Endothelial cell of umbilical vein (primary cell): ENCODE measurements at regions not wholly inside any gene's neighbourhood (a gene's known extent, or its start where the extent isn't known, plus 50 kb on each side); places are given as distances from the start of the nearest gene placed in this dataset.

Experiments used
- CTCF ChIP-seq, 2 donors: IDR thresholded peaks; 1 replicate in 1 of 2; 2 replicates in 1 of 2; pipeline ENCODE4 v1.5.1; 2011; ENCODE audit warnings: low read length in 2 of 2, mild to moderate bottlenecking in 2 of 2, moderate library complexity in 2 of 2, control low read depth in 1 of 2, inconsistent platforms in 1 of 2, low read depth in 1 of 2; ENCODE audit not compliant: insufficient read depth in 1 of 2; ENCODE audit errors: extremely low read depth in 1 of 2
- EZH2 ChIP-seq: IDR thresholded peaks from 2 replicates; pipeline ENCODE4 v1.6.1; 2012; ENCODE audit warnings: borderline replicate concordance, low read depth, mild to moderate bottlenecking, moderate library complexity, low read length, inconsistent platforms; ENCODE audit not compliant: severe bottlenecking
- FOS ChIP-seq: IDR thresholded peaks from 2 replicates; pipeline ENCODE4 v1.6.1; 2011; ENCODE audit warnings: mild to moderate bottlenecking, low read length, moderate library complexity, borderline replicate concordance; ENCODE audit not compliant: insufficient read depth
- JUN ChIP-seq: IDR thresholded peaks from 2 replicates; pipeline ENCODE4 v1.6.1; 2011; ENCODE audit warnings: borderline replicate concordance, low read depth; ENCODE audit not compliant: insufficient read length, insufficient read depth
- MYC ChIP-seq: IDR thresholded peaks from one replicate; pipeline ENCODE4 v1.6.1; 2011; ENCODE audit warnings: mild to moderate bottlenecking, low read depth, low read length
- POLR2A ChIP-seq: IDR thresholded peaks from 2 replicates; pipeline ENCODE4 v1.6.1; 2012; ENCODE audit warnings: low read depth, mild to moderate bottlenecking, control low read depth, low read length
- POLR2AphosphoS5 ChIP-seq: IDR thresholded peaks from 2 replicates; pipeline ENCODE4 v1.6.1; 2012; ENCODE audit warnings: low read depth, mild to moderate bottlenecking, control low read depth, low read length, moderate library complexity; ENCODE audit not compliant: insufficient read depth
- TF ChIP-seq, protein P1 (sequence below): IDR thresholded peaks from 2 replicates; pipeline ENCODE4 v1.6.1; 2011; ENCODE audit not compliant: insufficient read depth, insufficient read length

GRCh38 chr2:6231166-6231565 is 539.0 kb downstream of the SOX11 start:
- no peak for TF ChIP-seq CTCF (IDR thresholded peaks at IDR 0.05; ENCODE audit: extremely low read depth in 1 of 2, insufficient read depth in 1 of 2, low read depth in 1 of 2, low read length in 2 of 2)
- TF ChIP-seq, protein P1, sequence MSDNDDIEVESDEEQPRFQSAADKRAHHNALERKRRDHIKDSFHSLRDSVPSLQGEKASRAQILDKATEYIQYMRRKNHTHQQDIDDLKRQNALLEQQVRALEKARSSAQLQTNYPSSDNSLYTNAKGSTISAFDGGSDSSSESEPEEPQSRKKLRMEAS = no peak
- TF ChIP-seq POLR2AphosphoS5 = no peak
- no peak for TF ChIP-seq POLR2A
- no peak for TF ChIP-seq FOS
- no peak for TF ChIP-seq EZH2
- no peak for TF ChIP-seq MYC
- no peak for TF ChIP-seq JUN
